NB4 (cell line): ENCODE measurements at regions not wholly inside any gene's neighbourhood (a gene's known extent, or its start where the extent isn't known, plus 50 kb on each side); places are given as distances from the start of the nearest gene placed in this dataset.

Experiments used
- MAX ChIP-seq: IDR thresholded peaks from 2 replicates; pipeline ENCODE4 v1.6.1; 2011; ENCODE audit warnings: low read depth, low read length
- POLR2A ChIP-seq: IDR thresholded peaks from 2 replicates; pipeline ENCODE4 v1.6.1; 2011; ENCODE audit warnings: mild to moderate bottlenecking; ENCODE audit not compliant: insufficient read length; ENCODE audit errors: extremely low read depth
- TF ChIP-seq, protein P1 (sequence below): IDR thresholded peaks from one replicate; pipeline ENCODE4 v1.5.1; 2012; ENCODE audit warnings: low read depth, low read length

DNA sequence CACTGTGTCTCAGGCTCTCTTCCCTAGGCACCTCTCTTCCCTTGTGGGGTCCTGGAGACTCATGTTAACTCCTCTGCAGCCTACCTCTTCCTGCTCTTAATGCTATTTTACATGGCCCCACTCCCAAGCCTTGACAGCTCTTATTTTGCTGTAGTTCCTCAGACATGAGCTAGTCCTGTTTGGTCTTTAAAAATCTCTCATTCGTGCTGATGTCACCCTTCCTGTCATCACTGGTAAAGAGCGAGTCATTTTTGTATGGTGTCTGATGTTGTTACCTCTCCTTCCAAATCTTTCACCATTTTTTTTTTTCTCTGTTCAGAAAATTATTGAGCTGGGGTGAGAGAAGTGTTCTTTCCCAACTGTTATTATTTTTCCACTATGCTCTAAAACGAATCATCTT is 84.8 kb upstream of the ZBED5 start:
- TF ChIP-seq POLR2A (no peak), MAX (no peak)
- TF ChIP-seq, protein P1, sequence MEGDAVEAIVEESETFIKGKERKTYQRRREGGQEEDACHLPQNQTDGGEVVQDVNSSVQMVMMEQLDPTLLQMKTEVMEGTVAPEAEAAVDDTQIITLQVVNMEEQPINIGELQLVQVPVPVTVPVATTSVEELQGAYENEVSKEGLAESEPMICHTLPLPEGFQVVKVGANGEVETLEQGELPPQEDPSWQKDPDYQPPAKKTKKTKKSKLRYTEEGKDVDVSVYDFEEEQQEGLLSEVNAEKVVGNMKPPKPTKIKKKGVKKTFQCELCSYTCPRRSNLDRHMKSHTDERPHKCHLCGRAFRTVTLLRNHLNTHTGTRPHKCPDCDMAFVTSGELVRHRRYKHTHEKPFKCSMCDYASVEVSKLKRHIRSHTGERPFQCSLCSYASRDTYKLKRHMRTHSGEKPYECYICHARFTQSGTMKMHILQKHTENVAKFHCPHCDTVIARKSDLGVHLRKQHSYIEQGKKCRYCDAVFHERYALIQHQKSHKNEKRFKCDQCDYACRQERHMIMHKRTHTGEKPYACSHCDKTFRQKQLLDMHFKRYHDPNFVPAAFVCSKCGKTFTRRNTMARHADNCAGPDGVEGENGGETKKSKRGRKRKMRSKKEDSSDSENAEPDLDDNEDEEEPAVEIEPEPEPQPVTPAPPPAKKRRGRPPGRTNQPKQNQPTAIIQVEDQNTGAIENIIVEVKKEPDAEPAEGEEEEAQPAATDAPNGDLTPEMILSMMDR, result no peak
